Ramos (cell line): ENCODE measurements at regions not wholly inside any gene's neighbourhood (a gene's known extent, or its start where the extent isn't known, plus 50 kb on each side); places are given as distances from the start of the nearest gene placed in this dataset.

ENCODE experiments used
- in situ Hi-C: fragments of 300-500 bp; cut with MboI; formaldehyde crosslinking; loops from one replicate; pipeline ENCODE4 v1.14.3; 2022; ENCODE audit warnings: low sequenced_read_pairs; ENCODE audit not compliant: unreplicated experiment

- in situ Hi-C loops, result no loop called here
These were observed 477.5 kb upstream of the DAB1 start for GRCh38 chr1:57901208-57901919.

- in situ Hi-C loops, result no loop called here
These were observed 474.7 kb upstream of the DAB1 start for GRCh38 chr1:57898531-57898930.

GRCh38 chr1:57897581-57897980 lies 473.7 kb upstream of the DAB1 start:
- in situ Hi-C loops, result no loop called here

GRCh38 chr1:57894315-57894714 lies 470.5 kb upstream of the DAB1 start:
- in situ Hi-C loops, result no loop called here

- in situ Hi-C loops, result no loop called here
These were observed 465.9 kb upstream of the DAB1 start for GRCh38 chr1:57889676-57890320.

GRCh38 chr1:57887964-57888491 lies 464.2 kb upstream of the DAB1 start:
- in situ Hi-C loops, result no loop called here

- in situ Hi-C loops, result no loop called here
These were observed 462.5 kb upstream of the DAB1 start for GRCh38 chr1:57886376-57886775.

GRCh38 chr1:57883642-57883995 lies 459.8 kb upstream of the DAB1 start:
- in situ Hi-C loops, result no loop called here

GRCh38 chr1:57882934-57883641 lies 459.2 kb upstream of the DAB1 start:
- in situ Hi-C loops, result no loop called here

- in situ Hi-C loops, result no loop called here
These were observed 458.2 kb upstream of the DAB1 start for GRCh38 chr1:57882072-57882471.

GRCh38 chr1:57881639-57882038 lies 457.8 kb upstream of the DAB1 start:
- in situ Hi-C loops, result no loop called here

- in situ Hi-C loops, result no loop called here
These were observed 455.8 kb upstream of the DAB1 start for GRCh38 chr1:57879700-57880099.

- in situ Hi-C loops, result no loop called here
These were observed 450.6 kb upstream of the DAB1 start for GRCh38 chr1:57874418-57874877.

GRCh38 chr1:57872913-57873312 lies 449.1 kb upstream of the DAB1 start:
- in situ Hi-C loops, result no loop called here

- in situ Hi-C loops, result no loop called here
These were observed 445.0 kb upstream of the DAB1 start for GRCh38 chr1:57868908-57869307.

GRCh38 chr1:57868239-57868638 lies 444.4 kb upstream of the DAB1 start:
- in situ Hi-C loops, result no loop called here

GRCh38 chr1:57866998-57867397 lies 443.1 kb upstream of the DAB1 start:
- in situ Hi-C loops, result no loop called here

GRCh38 chr1:57860931-57861565 lies 437.2 kb upstream of the DAB1 start:
- in situ Hi-C loops, result no loop called here

GRCh38 chr1:57860325-57860724 lies 436.5 kb upstream of the DAB1 start:
- in situ Hi-C loops, result no loop called here

GRCh38 chr1:57858740-57859139 lies 434.9 kb upstream of the DAB1 start:
- in situ Hi-C loops, result no loop called here

GRCh38 chr1:57857809-57858208 lies 433.9 kb upstream of the DAB1 start:
- in situ Hi-C loops, result no loop called here
